IMR-90 (cell line): ENCODE measurements at regions not wholly inside any gene's neighbourhood (a gene's known extent, or its start where the extent isn't known, plus 50 kb on each side); places are given as distances from the start of the nearest gene placed in this dataset.

Source experiments
- CEBPB ChIP-seq: IDR thresholded peaks from 2 replicates; pipeline ENCODE4 v1.6.1; 2012; ENCODE audit warnings: low read depth, low read length, improper control_type of control experiment
- MAFK ChIP-seq: IDR thresholded peaks from 2 replicates; pipeline ENCODE4 v1.6.1; 2012; ENCODE audit warnings: low read depth, low read length, improper control_type of control experiment
- POLR2A ChIP-seq: IDR thresholded peaks from 2 replicates; pipeline ENCODE4 v1.6.1; 2012; ENCODE audit warnings: mild to moderate bottlenecking, low read depth, low read length
- SMC3 ChIP-seq: fragments of 150-350 bp; IDR thresholded peaks from 2 replicates; pipeline ENCODE4 v1.6.1; 2016; ENCODE audit warnings: low read depth, mild to moderate bottlenecking, antibody characterized with exemption, low read length, moderate library complexity
- TF ChIP-seq, protein P1 (sequence below): conservative IDR thresholded peaks from 2 replicates; pipeline ENCODE4 v1.5.1; 2012; ENCODE audit warnings: mild to moderate bottlenecking, low read depth, low read length, improper control_type of control experiment
- TF ChIP-seq, protein P2 (sequence below): fragments of 150-350 bp; IDR thresholded peaks from 2 replicates; pipeline ENCODE4 v1.6.1; 2016; ENCODE audit warnings: low read depth, mild to moderate bottlenecking, low read length, moderate library complexity, borderline replicate concordance
- TF ChIP-seq, protein P3 (sequence below): fragments of 150-350 bp; IDR thresholded peaks from 2 replicates; pipeline ENCODE4 v1.6.1; 2017; ENCODE audit warnings: mild to moderate bottlenecking, antibody characterized with exemption, low read length, low read depth

DNA sequence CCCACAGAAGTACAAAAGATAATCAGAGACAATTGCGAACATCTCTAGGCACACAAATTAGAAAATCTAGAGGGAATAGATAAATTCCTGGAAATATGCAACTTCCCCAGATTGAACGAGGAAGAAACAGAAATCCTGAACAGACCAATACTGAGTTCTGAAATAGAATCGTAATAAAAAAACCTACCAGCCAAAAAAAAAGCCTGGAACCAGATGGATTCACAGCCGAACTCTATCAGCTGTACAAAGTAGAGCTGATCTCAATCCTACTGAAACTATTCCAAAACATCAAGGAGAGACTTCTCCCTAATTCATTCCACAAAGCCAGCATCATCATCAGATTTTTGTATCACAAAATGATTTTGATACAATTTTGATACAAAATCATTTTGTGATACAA lies 206.4 kb downstream of the REEP3 start:
- TF ChIP-seq, protein P1, sequence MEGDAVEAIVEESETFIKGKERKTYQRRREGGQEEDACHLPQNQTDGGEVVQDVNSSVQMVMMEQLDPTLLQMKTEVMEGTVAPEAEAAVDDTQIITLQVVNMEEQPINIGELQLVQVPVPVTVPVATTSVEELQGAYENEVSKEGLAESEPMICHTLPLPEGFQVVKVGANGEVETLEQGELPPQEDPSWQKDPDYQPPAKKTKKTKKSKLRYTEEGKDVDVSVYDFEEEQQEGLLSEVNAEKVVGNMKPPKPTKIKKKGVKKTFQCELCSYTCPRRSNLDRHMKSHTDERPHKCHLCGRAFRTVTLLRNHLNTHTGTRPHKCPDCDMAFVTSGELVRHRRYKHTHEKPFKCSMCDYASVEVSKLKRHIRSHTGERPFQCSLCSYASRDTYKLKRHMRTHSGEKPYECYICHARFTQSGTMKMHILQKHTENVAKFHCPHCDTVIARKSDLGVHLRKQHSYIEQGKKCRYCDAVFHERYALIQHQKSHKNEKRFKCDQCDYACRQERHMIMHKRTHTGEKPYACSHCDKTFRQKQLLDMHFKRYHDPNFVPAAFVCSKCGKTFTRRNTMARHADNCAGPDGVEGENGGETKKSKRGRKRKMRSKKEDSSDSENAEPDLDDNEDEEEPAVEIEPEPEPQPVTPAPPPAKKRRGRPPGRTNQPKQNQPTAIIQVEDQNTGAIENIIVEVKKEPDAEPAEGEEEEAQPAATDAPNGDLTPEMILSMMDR: no peak
- TF ChIP-seq CEBPB: no peak
- no peak for TF ChIP-seq POLR2A
- TF ChIP-seq, protein P2, sequence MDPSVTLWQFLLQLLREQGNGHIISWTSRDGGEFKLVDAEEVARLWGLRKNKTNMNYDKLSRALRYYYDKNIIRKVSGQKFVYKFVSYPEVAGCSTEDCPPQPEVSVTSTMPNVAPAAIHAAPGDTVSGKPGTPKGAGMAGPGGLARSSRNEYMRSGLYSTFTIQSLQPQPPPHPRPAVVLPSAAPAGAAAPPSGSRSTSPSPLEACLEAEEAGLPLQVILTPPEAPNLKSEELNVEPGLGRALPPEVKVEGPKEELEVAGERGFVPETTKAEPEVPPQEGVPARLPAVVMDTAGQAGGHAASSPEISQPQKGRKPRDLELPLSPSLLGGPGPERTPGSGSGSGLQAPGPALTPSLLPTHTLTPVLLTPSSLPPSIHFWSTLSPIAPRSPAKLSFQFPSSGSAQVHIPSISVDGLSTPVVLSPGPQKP: no peak
- no peak for TF ChIP-seq MAFK
- TF ChIP-seq, protein P3, sequence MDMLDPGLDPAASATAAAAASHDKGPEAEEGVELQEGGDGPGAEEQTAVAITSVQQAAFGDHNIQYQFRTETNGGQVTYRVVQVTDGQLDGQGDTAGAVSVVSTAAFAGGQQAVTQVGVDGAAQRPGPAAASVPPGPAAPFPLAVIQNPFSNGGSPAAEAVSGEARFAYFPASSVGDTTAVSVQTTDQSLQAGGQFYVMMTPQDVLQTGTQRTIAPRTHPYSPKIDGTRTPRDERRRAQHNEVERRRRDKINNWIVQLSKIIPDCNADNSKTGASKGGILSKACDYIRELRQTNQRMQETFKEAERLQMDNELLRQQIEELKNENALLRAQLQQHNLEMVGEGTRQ: no peak
- TF ChIP-seq SMC3: no peak
